Activated T-cell treated with anti-CD3 and anti-CD28 coated beads, Interleukin-2, amount 50 U/mL, for 72 hours (primary cell): ENCODE measurements at regions not wholly inside any gene's neighbourhood (a gene's known extent, or its start where the extent isn't known, plus 50 kb on each side); places are given as distances from the start of the nearest gene placed in this dataset.

Experiments used
- ATAC-seq, 2 donors: fragments of 150-1000 bp; cut with Tn5 transposase; replicated peaks in 1 of 2; 2 replicates each; pipeline ENCODE4 v1.10.0; 2021; ENCODE audit warnings: moderate library complexity in 2 of 2, mild to moderate bottlenecking in 1 of 2
- DNase-seq, 2 donors: peaks; one replicate each; pipeline ENCODE4 v3.0.0; 2021 to 2022; ENCODE audit warnings: mixed read lengths in 1 of 2
- H3K27ac Mint-ChIP-seq: one replicate; pipeline ENCODE4 v1.8.0; 2022; ENCODE audit warnings: mild to moderate bottlenecking, moderate library complexity, mixed read lengths
- H3K27me3 Mint-ChIP-seq: one replicate; pipeline ENCODE4 v1.8.0; 2022; ENCODE audit warnings: low read depth, mixed read lengths
- H3K36me3 Mint-ChIP-seq, 2 donors: one replicate each; pipeline ENCODE4 v1.8.0; 2022; ENCODE audit warnings: mixed read lengths in 2 of 2, mild to moderate bottlenecking in 1 of 2; ENCODE audit not compliant: insufficient read depth in 2 of 2
- H3K4me1 Mint-ChIP-seq: one replicate; pipeline ENCODE4 v1.8.0; 2022; ENCODE audit warnings: low read depth, mixed read lengths
- H3K4me3 Mint-ChIP-seq, 2 donors: one replicate each; pipeline ENCODE4 v1.8.0; 2022; ENCODE audit warnings: mild to moderate bottlenecking in 2 of 2, mixed read lengths in 2 of 2, moderate library complexity in 2 of 2
- H3K9me3 Mint-ChIP-seq, 2 donors: one replicate each; pipeline ENCODE4 v1.8.0; 2022; ENCODE audit warnings: mixed read lengths in 2 of 2

GRCh38 chr10:130483691-130484467 is 347.7 kb downstream of the GLRX3 start:
- Mint-ChIP-seq H3K27me3 (no peaks in the 10 kb centered on the region), H3K4me1 (no peaks in the 10 kb centered on the region), H3K9me3 (no peaks in the 10 kb centered on the region), H3K27ac (no peak overlapping the region), H3K36me3 (no peaks in the 10 kb centered on the region), H3K4me3 (no peak overlapping the region)
- DNase-seq (no peak), ATAC-seq (no peak)

GRCh38 chr10:130484468-130485180 is 348.4 kb downstream of the GLRX3 start:
- no peak for DNase-seq
- Mint-ChIP-seq H3K4me1 (no peaks in the 10 kb centered on the region), H3K27ac (no peak overlapping the region), H3K9me3 (no peaks in the 10 kb centered on the region), H3K27me3 (no peaks in the 10 kb centered on the region), H3K4me3 (no peak overlapping the region), H3K36me3 (no peaks in the 10 kb centered on the region)
- no peak for ATAC-seq

DNA sequence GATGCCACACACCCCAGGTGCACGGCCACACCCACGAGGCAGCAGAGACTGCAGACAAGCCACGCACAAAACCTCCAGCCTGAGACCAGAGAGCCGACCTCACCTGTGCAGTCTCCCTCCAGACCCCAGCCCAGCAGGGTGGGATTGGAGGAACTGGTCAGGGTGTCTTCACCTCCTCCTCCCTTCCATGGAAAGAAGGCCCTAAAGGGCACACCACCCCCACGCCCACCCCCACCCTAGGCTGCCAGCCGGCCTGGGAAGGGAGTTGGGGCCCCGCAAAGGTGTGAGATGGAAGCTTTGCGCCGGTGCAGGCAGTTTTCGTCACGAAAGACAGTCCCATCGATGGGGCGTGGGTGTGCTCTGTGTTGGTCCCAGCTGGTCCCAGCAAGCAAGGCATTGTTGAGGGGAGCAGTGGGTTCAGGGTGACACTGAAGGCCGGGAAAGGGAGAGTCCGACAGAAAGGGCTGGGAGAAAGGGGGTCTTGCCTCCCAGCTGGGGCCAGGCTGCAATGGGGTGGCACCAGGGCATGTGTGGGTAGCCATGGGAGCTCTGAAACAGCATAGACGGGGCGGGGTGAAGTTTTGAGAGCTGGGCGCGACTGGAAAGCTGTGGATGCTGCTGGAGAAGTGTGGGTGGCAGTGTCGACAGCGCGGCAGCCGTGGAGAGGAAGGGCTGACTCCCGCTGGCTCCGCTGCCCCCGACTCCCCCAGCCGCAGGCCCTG is 349.2 kb downstream of the GLRX3 start:
- H3K36me3 Mint-ChIP-seq: no peaks in the 10 kb centered on the region
- H3K9me3 Mint-ChIP-seq: no peaks in the 10 kb centered on the region
- H3K27me3 Mint-ChIP-seq: no peaks in the 10 kb centered on the region
- H3K27ac Mint-ChIP-seq: no peak overlapping the region
- DNase-seq (no peak), ATAC-seq (no peak)
- H3K4me3 Mint-ChIP-seq: no peak overlapping the region
- no peaks in the 10 kb centered on the region for H3K4me1 Mint-ChIP-seq

DNA sequence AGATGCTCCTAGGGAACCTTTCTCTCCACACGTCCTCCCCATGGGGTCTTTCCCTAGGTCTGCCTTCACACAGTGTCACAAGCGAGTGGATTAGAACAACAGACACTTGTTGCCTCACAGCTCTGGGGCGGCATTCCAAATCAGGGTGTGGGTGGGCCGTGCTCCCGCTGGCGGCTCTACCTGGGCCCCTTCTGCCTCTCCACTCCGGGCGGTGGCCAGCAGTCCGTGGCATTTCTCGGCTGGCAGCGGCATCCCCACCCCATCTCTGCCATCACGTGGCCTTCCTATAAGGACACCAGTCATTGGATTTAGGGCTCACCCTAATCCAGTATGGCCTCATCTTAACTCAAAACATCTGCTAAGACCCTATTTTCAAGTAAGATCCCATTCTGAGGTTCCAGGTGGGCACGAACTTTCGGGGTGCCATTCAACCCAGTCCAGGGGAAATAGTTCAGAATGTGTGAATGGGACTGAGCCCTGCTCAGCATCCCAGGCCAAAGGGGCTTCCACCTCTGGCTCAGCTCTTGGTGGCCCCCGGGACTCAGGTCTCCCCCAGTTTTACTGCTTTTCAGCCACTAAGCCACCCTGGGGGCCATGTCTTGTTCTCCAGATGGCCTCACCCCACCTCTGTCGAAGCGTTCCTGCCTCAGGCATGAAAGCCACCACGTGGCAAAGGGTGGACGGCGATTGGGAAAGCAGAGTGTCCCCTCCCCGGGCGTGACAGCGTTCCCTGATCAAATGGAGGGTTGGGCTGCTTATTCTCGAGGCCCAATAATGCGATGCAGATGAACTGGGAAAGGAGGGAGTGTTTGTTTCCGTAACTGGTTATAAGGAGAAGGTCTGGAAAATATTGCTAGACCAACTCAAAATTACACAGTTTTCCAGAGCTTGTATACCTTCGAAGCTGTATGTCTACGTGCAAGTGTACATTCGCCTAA is 350.0 kb downstream of the GLRX3 start:
- Mint-ChIP-seq H3K27me3 (no peaks in the 10 kb centered on the region), H3K36me3 (no peaks in the 10 kb centered on the region), H3K27ac (no peak overlapping the region), H3K9me3 (no peaks in the 10 kb centered on the region), H3K4me3 (no peak overlapping the region), H3K4me1 (no peaks in the 10 kb centered on the region)
- DNase-seq (no peak), ATAC-seq (no peak)

DNA sequence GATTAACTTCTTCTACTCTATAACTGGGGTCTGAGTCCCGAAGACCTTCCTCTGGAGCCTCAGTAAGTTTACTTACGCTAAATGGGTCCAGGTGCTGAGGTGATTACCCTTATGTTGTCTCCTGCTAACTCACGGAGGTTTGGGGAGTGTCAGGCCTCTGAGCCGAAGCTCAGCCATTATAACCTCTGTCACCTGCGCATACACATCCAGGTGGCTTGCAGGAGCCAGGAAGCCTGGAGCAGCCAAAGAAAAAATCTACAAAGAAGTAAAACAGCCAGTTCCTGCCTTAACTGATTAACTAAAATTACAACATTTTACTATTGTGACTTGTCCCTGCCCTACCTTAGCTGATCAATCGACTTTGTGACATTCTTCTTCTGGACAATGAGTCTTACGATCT is 350.7 kb downstream of the GLRX3 start:
- Mint-ChIP-seq H3K27ac (no peak overlapping the region), H3K36me3 (no peaks in the 10 kb centered on the region)

GRCh38 chr10:130487566-130487965 is 351.4 kb downstream of the GLRX3 start:
- no peaks in the 10 kb centered on the region for H3K36me3 Mint-ChIP-seq
- H3K9me3 Mint-ChIP-seq: no peaks in the 10 kb centered on the region
- DNase-seq (no peak), ATAC-seq (no peak)
- H3K4me1 Mint-ChIP-seq: no peaks in the 10 kb centered on the region
- H3K27me3 Mint-ChIP-seq: no peaks in the 10 kb centered on the region
- H3K27ac Mint-ChIP-seq: no peak overlapping the region
- no peak overlapping the region for H3K4me3 Mint-ChIP-seq

More for the DNA sequence above, 350.7 kb downstream of the GLRX3 start:
- Mint-ChIP-seq H3K9me3 (no peaks in the 10 kb centered on the region), H3K4me3 (no peak overlapping the region), H3K4me1 (no peaks in the 10 kb centered on the region), H3K27me3 (no peaks in the 10 kb centered on the region)
- DNase-seq (no peak), ATAC-seq (no peak)

GRCh38 chr10:130489891-130490290 is 353.7 kb downstream of the GLRX3 start:
- DNase-seq: no peak
- Mint-ChIP-seq H3K27ac (no peak overlapping the region), H3K4me3 (no peak overlapping the region), H3K4me1 (no peaks in the 10 kb centered on the region), H3K9me3 (no peaks in the 10 kb centered on the region), H3K36me3 (no peaks in the 10 kb centered on the region), H3K27me3 (no peaks in the 10 kb centered on the region)
- no peak for ATAC-seq

GRCh38 chr10:130491011-130491692 is 355.0 kb downstream of the GLRX3 start:
- Mint-ChIP-seq H3K4me1 (no peaks in the 10 kb centered on the region), H3K27me3 (no peaks in the 10 kb centered on the region), H3K4me3 (no peak overlapping the region), H3K27ac (no peak overlapping the region), H3K9me3 (no peaks in the 10 kb centered on the region), H3K36me3 (no peaks in the 10 kb centered on the region)
- ATAC-seq: no peak
- DNase-seq: no peak

- no peaks in the 10 kb centered on the region for H3K9me3 Mint-ChIP-seq
- H3K4me1 Mint-ChIP-seq: no peaks in the 10 kb centered on the region
- H3K4me3 Mint-ChIP-seq: no peak overlapping the region
- DNase-seq (no peak), ATAC-seq (no peak)
- no peak overlapping the region for H3K27ac Mint-ChIP-seq
- no peaks in the 10 kb centered on the region for H3K27me3 Mint-ChIP-seq
- no peaks in the 10 kb centered on the region for H3K36me3 Mint-ChIP-seq
Observed at GRCh38 chr10:130491693-130492050, 355.5 kb downstream of the GLRX3 start.

DNA sequence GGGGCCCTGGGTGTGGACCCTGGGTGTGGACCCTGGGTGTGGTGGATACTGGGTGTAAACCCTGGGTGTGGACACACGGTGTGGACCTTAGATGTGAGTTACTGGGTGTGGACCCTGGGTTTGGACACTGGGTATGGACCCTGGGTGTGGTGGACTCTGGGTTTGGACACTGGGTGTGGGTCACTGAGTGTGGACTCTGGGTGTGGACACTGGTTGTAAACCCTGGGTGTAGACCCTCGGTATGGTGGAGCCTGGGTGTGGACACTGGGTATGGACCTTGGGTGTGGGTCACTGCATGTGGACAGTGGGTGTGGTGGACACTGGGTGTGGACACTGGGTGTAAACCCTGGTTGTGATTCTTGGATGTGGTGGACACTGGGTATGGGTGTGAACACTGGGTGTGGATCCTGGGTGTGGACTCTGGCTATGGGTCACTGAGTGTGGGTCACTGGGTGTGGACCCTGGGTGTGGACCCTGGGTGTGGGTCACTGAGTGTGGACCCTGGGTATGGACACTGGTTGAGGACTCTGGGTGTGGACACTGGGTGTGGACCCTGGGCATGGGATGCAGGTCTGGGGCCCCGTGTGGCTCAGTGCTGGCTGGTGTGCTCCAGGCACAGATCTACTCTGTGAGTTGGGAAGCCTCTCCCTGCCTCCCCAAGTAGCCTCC is 356.2 kb downstream of the GLRX3 start:
- no peaks in the 10 kb centered on the region for H3K36me3 Mint-ChIP-seq
- DNase-seq: no peak
- H3K4me1 Mint-ChIP-seq: no peaks in the 10 kb centered on the region
- no peak overlapping the region for H3K27ac Mint-ChIP-seq
- no peak overlapping the region for H3K4me3 Mint-ChIP-seq
- no peaks in the 10 kb centered on the region for H3K9me3 Mint-ChIP-seq
- no peaks in the 10 kb centered on the region for H3K27me3 Mint-ChIP-seq
- ATAC-seq: no peak

GRCh38 chr10:130493021-130493420 is 356.8 kb downstream of the GLRX3 start:
- no peak overlapping the region for H3K4me3 Mint-ChIP-seq
- H3K4me1 Mint-ChIP-seq: no peaks in the 10 kb centered on the region
- no peaks in the 10 kb centered on the region for H3K9me3 Mint-ChIP-seq
- H3K27ac Mint-ChIP-seq: no peak overlapping the region
- DNase-seq (no peak), ATAC-seq (no peak)
- H3K36me3 Mint-ChIP-seq: no peaks in the 10 kb centered on the region
- H3K27me3 Mint-ChIP-seq: no peaks in the 10 kb centered on the region
